ENCODE measurements at regions not wholly inside any gene's neighbourhood (a gene's known extent, or its start where the extent isn't known, plus 50 kb on each side); places are given as distances from the start of the nearest gene placed in this dataset.
A peak's percentile ranks its signal among the peaks of the same experiment; 100 is the strongest.
"Not testable (repeated sequence)": the region's sequence is repeated elsewhere in the genome, so short reads cannot be mapped to it uniquely, and the experiment has no call there.

GRCh38 chr14:59018978-59019377 is 169.5 kb upstream of the DAAM1 start:
- peak; percentile 8 for DNase-seq

- DNase-seq: peak; percentile 62
These were observed 168.1 kb upstream of the DAAM1 start for GRCh38 chr14:59020382-59020781.

- peak; percentile 22 for DNase-seq
These were observed 166.3 kb upstream of the DAAM1 start for GRCh38 chr14:59022144-59022543.

- no peak for DNase-seq
These were observed 162.4 kb upstream of the DAAM1 start for GRCh38 chr14:59026081-59026480.

- not testable (repeated sequence) for DNase-seq
These were observed 161.8 kb upstream of the DAAM1 start for GRCh38 chr14:59026640-59027039.

- peak; percentile 78 for DNase-seq
These were observed 159.8 kb upstream of the DAAM1 start for GRCh38 chr14:59028476-59029202.

- no peak for DNase-seq
These were observed 155.6 kb upstream of the DAAM1 start for GRCh38 chr14:59032826-59033225.

GRCh38 chr14:59036134-59036533 is 152.3 kb upstream of the DAAM1 start:
- no peak for DNase-seq

GRCh38 chr14:59037086-59037485 is 151.4 kb upstream of the DAAM1 start:
- DNase-seq: no peak

- DNase-seq: no peak
These were observed 150.8 kb upstream of the DAAM1 start for GRCh38 chr14:59037620-59038019.

GRCh38 chr14:59038746-59039145 is 149.7 kb upstream of the DAAM1 start:
- no peak for DNase-seq

- DNase-seq: no peak
These were observed 147.2 kb upstream of the DAAM1 start for GRCh38 chr14:59041308-59041707.

- peak; percentile 17 for DNase-seq
These were observed 143.8 kb upstream of the DAAM1 start for GRCh38 chr14:59044707-59045106.

- no peak for DNase-seq
These were observed 141.7 kb upstream of the DAAM1 start for GRCh38 chr14:59046746-59047145.

- DNase-seq: no peak
These were observed 133.5 kb upstream of the DAAM1 start for GRCh38 chr14:59055006-59055405.

GRCh38 chr14:59055439-59056045 is 132.9 kb upstream of the DAAM1 start:
- DNase-seq: peak; percentile 71

- DNase-seq: no peak
These were observed 130.9 kb upstream of the DAAM1 start for GRCh38 chr14:59057551-59057950.

- not testable (repeated sequence) for DNase-seq
These were observed 129.7 kb upstream of the DAAM1 start for GRCh38 chr14:59058776-59059175.

- no peak for DNase-seq
These were observed 127.6 kb upstream of the DAAM1 start for GRCh38 chr14:59060841-59061240.

- DNase-seq: no peak
These were observed 127.2 kb upstream of the DAAM1 start for GRCh38 chr14:59061292-59061691.

GRCh38 chr14:59063259-59063658 is 125.2 kb upstream of the DAAM1 start:
- DNase-seq: no peak

- DNase-seq: no peak
These were observed 121.2 kb upstream of the DAAM1 start for GRCh38 chr14:59067127-59067894.

GRCh38 chr14:59069163-59069854 is 119.2 kb upstream of the DAAM1 start:
- DNase-seq: no peak

Measured in hematopoietic multipotent progenitor cell treated with erythropoietin and hydrocortisone succinate and interleukin-3 and kit ligand, for 6 days (in vitro differentiated cells).